SK-N-SH (cell line): ENCODE measurements at regions not wholly inside any gene's neighbourhood (a gene's known extent, or its start where the extent isn't known, plus 50 kb on each side); places are given as distances from the start of the nearest gene placed in this dataset.

ENCODE experiments used
- CTCF ChIA-PET: fragments of 300-600, 350-600 bp; formaldehyde crosslinking; extraction: SDS; loops from one replicate; lab custom pipeline; 2021; lab: Yijun Ruan, JAX
- POLR2A ChIA-PET: fragments of 350-600 bp; sonication (Branson Sonifier 250); formaldehyde crosslinking; extraction: SDS; loops from one replicate; lab custom pipeline; 2020; ENCODE audit warnings: antibody characterized with exemption, inconsistent platforms; lab: Yijun Ruan, JAX
- DNase-seq: peaks from one replicate; pipeline ENCODE4 v3.0.0; 2012
- H2AFZ ChIP-seq: fragments of 200-600 bp; sonication (generic); 2 replicates; pipeline ENCODE4 v1.8.1; 2016; ENCODE audit warnings: antibody characterized with exemption, mild to moderate bottlenecking, low read depth
- H3F3A ChIP-seq: fragments of 200-600 bp; sonication (generic); replicated peaks from 2 replicates; pipeline ENCODE3; 2016; ENCODE audit warnings: antibody characterized with exemption, mild to moderate bottlenecking; ENCODE audit not compliant: insufficient read depth
- H3K27ac ChIP-seq, 2 experiments: fragments of 200-500 bp in 1 of 2; fragments of 200-600 bp in 1 of 2; sonication (Bioruptor generic) in 1 of 2; sonication (generic), shearing (Covaris generic) in 1 of 2; 2 replicates each; pipeline versions ENCODE4 v1.5.1 to v1.6.1; 2014 to 2016; ENCODE audit warnings: low read depth in 2 of 2, inconsistent platforms in 1 of 2, low read length in 1 of 2, mild to moderate bottlenecking in 1 of 2, mixed read lengths in 1 of 2
- H3K27me3 ChIP-seq: fragments of 200-600 bp; sonication (generic), shearing (Covaris generic); 2 replicates; pipeline ENCODE4 v1.6.1; 2016; ENCODE audit warnings: mixed run types; ENCODE audit not compliant: insufficient read depth
- H3K36me3 ChIP-seq, 2 experiments: fragments of 200-500 bp in 1 of 2; fragments of 200-600 bp in 1 of 2; sonication (Bioruptor generic) in 1 of 2; sonication (generic) in 1 of 2; replicated peaks in 1 of 2; 2 replicates each; pipeline versions ENCODE3 to v1.5.1; 2014 to 2016; ENCODE audit warnings: low read length in 1 of 2, mild to moderate bottlenecking in 1 of 2; ENCODE audit not compliant: insufficient read depth in 2 of 2, control insufficient read depth in 1 of 2
- H3K4me1 ChIP-seq, 2 experiments: fragments of 200-500 bp in 1 of 2; fragments of 200-600 bp in 1 of 2; sonication (Bioruptor generic) in 1 of 2; sonication (generic), shearing (Covaris generic) in 1 of 2; 2 replicates each; pipeline versions ENCODE4 v1.5.1 to v1.6.1; 2014 to 2016; ENCODE audit warnings: low read depth in 1 of 2, low read length in 1 of 2, mixed run types in 1 of 2; ENCODE audit not compliant: insufficient read depth in 2 of 2, control insufficient read depth in 1 of 2
- H3K4me2 ChIP-seq: fragments of 200-600 bp; sonication (generic), shearing (Covaris generic); 2 replicates; pipeline ENCODE4 v1.6.1; 2017; ENCODE audit warnings: mixed run types
- H3K4me3 ChIP-seq, 2 experiments: fragments of 200-500 bp in 1 of 2; fragments of 200-600 bp in 1 of 2; sonication (Bioruptor generic) in 1 of 2; sonication (generic), shearing (Covaris generic) in 1 of 2; 2 replicates each; pipeline versions ENCODE4 v1.5.1 to v1.8.1; 2014 to 2016; ENCODE audit warnings: low read depth in 2 of 2, inconsistent platforms in 1 of 2, low read length in 1 of 2, mild to moderate bottlenecking in 1 of 2, mixed read lengths in 1 of 2, moderate library complexity in 1 of 2
- H3K79me2 ChIP-seq: fragments of 200-600 bp; sonication (generic); 2 replicates; pipeline ENCODE4 v1.8.1; 2017; ENCODE audit warnings: mild to moderate bottlenecking; ENCODE audit not compliant: insufficient read depth
- H3K9ac ChIP-seq: fragments of 200-600 bp; sonication (generic); 2 replicates; pipeline ENCODE4 v1.6.1; 2017; ENCODE audit warnings: mixed run types
- H3K9me2 ChIP-seq: fragments of 200-600 bp; sonication (generic); 2 replicates; pipeline ENCODE4 v1.6.1; 2017; ENCODE audit warnings: mixed run types
- H3K9me3 ChIP-seq: fragments of 200-600 bp; sonication (generic); 2 replicates; pipeline ENCODE4 v1.6.1; 2017; ENCODE audit warnings: mixed run types, mild to moderate bottlenecking, moderate library complexity
- H4K20me1 ChIP-seq: fragments of 200-600 bp; sonication (generic); 2 replicates; pipeline ENCODE4 v1.6.1; 2017; ENCODE audit warnings: mild to moderate bottlenecking, mixed run types; ENCODE audit not compliant: insufficient read depth
- FOSL2 ChIP-seq: IDR thresholded peaks from 2 replicates; pipeline ENCODE4 v1.4.0; 2012; ENCODE audit warnings: low read depth, mild to moderate bottlenecking, moderate library complexity, borderline replicate concordance
- FOXJ3 ChIP-seq: sonication (generic); formaldehyde crosslinking; IDR thresholded peaks from 2 replicates; pipeline ENCODE4 v1.5.1; 2020; ENCODE audit warnings: mild to moderate bottlenecking, missing genetic modification reagents
- GABPA ChIP-seq: IDR thresholded peaks from 2 replicates; pipeline ENCODE4 v1.4.0; 2012; ENCODE audit warnings: low read depth, mild to moderate bottlenecking
- JUND ChIP-seq: IDR thresholded peaks from 2 replicates; pipeline ENCODE4 v1.4.0; 2012
- MXI1 ChIP-seq: IDR thresholded peaks from 2 replicates; pipeline ENCODE4 v1.6.1; 2012; ENCODE audit warnings: mild to moderate bottlenecking, low read depth, low read length, improper control_type of control experiment
- NFIC ChIP-seq: IDR thresholded peaks from 2 replicates; pipeline ENCODE4 v1.4.0; 2012; ENCODE audit warnings: borderline replicate concordance
- PBX3 ChIP-seq: IDR thresholded peaks from 2 replicates; pipeline ENCODE4; 2012
- RFX5 ChIP-seq: IDR thresholded peaks from 2 replicates; pipeline ENCODE4 v1.6.1; 2012; ENCODE audit warnings: mild to moderate bottlenecking, improper control_type of control experiment, low read length
- RXRA ChIP-seq: IDR thresholded peaks from 2 replicates; pipeline ENCODE4 v1.4.0; 2012; ENCODE audit warnings: low read depth, mild to moderate bottlenecking, borderline replicate concordance
- SIN3A ChIP-seq: IDR thresholded peaks from 2 replicates; pipeline ENCODE4 v1.6.1; 2012; ENCODE audit warnings: low read depth, mild to moderate bottlenecking, low read length, moderate library complexity, borderline replicate concordance
- TAF1 ChIP-seq: IDR thresholded peaks from 2 replicates; pipeline ENCODE4 v1.6.1; 2012; ENCODE audit warnings: low read depth, mild to moderate bottlenecking, low read length, moderate library complexity, borderline replicate concordance
- TEAD4 ChIP-seq: IDR thresholded peaks from 2 replicates; pipeline ENCODE4 v1.4.0; 2012; ENCODE audit warnings: mild to moderate bottlenecking, borderline replicate concordance; ENCODE audit not compliant: insufficient read depth
- USF1 ChIP-seq: IDR thresholded peaks from 2 replicates; pipeline ENCODE4 v1.4.0; 2012; ENCODE audit warnings: low read depth, borderline replicate concordance
- YY1 ChIP-seq: IDR thresholded peaks from 2 replicates; pipeline ENCODE4 v1.4.0; 2012; ENCODE audit warnings: low read depth, mild to moderate bottlenecking
- WGBS: methylation state at CpG from one replicate; pipeline ENCODE4 v1.1.6; 2017; ENCODE audit warnings: low lambda C conversion rate; 5-methylcytosine and 5-hydroxymethylcytosine counted together
- TF ChIP-seq, protein P1 (sequence below): IDR thresholded peaks from 2 replicates; pipeline ENCODE4 v1.4.0; 2012; ENCODE audit warnings: low read depth
- TF ChIP-seq, protein P2 (sequence below): fragments of 200-600 bp; sonication (generic); IDR thresholded peaks from 2 replicates; pipeline ENCODE4 v1.6.1; 2017; ENCODE audit warnings: antibody characterized with exemption, mild to moderate bottlenecking, moderate library complexity
- TF ChIP-seq, protein P3 (sequence below): IDR thresholded peaks from 2 replicates; pipeline ENCODE4 v1.4.0; 2012; ENCODE audit warnings: low read depth, borderline replicate concordance

DNA sequence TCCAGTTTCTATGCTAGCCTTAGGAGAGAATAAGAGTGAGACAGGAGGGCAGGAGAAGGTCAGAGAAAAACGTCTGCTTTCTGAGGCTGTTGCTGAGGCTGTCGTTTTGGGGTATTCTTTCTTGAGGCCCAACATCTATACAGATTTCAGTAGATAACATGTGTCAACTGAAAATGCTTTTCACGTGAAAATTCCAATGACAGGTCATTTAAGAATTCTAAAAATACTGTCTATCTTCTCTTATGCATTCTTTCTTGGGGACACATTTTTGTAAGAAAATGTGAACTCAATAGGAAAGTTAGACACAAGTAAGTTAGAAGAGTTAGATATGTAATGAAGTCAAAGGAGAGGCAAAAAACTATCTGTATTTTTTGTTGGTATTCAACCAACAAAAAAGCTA is 150.8 kb downstream of the TGFB2 start:
- H3F3A ChIP-seq, result peaks cover 31% of the 10 kb centered on the region
- peaks cover 10 to 20% of the 10 kb centered on the region in 2 experiments for H3K4me1 ChIP-seq
- WGBS, result 50% methylated on average over 3 of the region's 3 CpGs
- H3K4me3 ChIP-seq, result no peak overlapping the region
- H3K9me3 ChIP-seq, result no peaks in the 10 kb centered on the region
- no peaks in the 10 kb centered on the region for H4K20me1 ChIP-seq
- no peaks in the 10 kb centered on the region for H3K79me2 ChIP-seq
- peak overlapping the region; percentile 78 to 97; a peak in 3 of 4 replicates for H3K27ac ChIP-seq
- no peaks in the 10 kb centered on the region for H3K9me2 ChIP-seq
- no peak overlapping the region for H2AFZ ChIP-seq
- no peak overlapping the region for H3K4me2 ChIP-seq
- ChIA-PET POLR2A (no interaction called here), CTCF (no interaction called here)
- H3K27me3 ChIP-seq, result no peaks in the 10 kb centered on the region
- TF ChIP-seq RFX5 (no peak), PBX3 (no peak), TAF1 (no peak), YY1 (no peak), FOSL2 (no peak), MXI1 (no peak), SIN3A (no peak), FOXJ3 (CRISPR knock-in tag) (no peak), NFIC (no peak), RXRA (no peak), USF1 (no peak)
- TF ChIP-seq, protein P1, sequence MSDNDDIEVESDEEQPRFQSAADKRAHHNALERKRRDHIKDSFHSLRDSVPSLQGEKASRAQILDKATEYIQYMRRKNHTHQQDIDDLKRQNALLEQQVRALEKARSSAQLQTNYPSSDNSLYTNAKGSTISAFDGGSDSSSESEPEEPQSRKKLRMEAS, result no peak
- H3K36me3 ChIP-seq, result no peaks in the 10 kb centered on the region
- DNase-seq, result no peak
- H3K9ac ChIP-seq, result peak overlapping the region; percentile 41; the same call in 1 of the 2 replicates

DNA sequence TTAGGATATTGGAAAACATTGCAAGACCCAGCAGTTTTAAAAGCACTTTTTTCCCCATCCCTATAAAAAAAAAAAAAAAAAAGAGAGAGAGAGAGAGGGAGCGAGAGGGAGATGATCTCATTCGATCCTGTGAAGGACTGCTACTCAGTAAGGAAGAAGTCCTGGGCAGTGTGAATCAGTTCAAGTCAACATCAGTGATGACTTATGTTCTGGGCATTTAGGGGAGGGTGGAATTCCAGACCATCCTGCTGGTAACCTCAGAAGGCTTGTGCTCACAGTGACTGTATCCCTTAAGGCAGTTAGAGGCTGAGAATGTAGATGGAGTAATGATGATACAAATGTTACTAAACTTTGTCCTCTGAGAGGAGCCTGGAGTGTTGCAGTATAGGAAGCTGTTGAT is 151.4 kb downstream of the TGFB2 start:
- H3K4me2 ChIP-seq, result peak overlapping the region; percentile 13; the same call in 1 of the 2 replicates
- ChIA-PET CTCF (no interaction called here), POLR2A (no interaction called here)
- H4K20me1 ChIP-seq, result no peaks in the 10 kb centered on the region
- H3K79me2 ChIP-seq, result no peaks in the 10 kb centered on the region
- H3K9ac ChIP-seq, result peak overlapping the region; percentile 70; the same call in 1 of the 2 replicates
- H3K27me3 ChIP-seq, result no peaks in the 10 kb centered on the region
- peaks cover 31% of the 10 kb centered on the region for H3F3A ChIP-seq
- H3K9me3 ChIP-seq, result no peaks in the 10 kb centered on the region
- no peaks in the 10 kb centered on the region for H3K36me3 ChIP-seq
- 16% methylated on average over 2 of the region's 2 CpGs for WGBS
- H3K27ac ChIP-seq, result peak overlapping the region; percentile 94 to 97; a peak in 3 of 4 replicates
- DNase-seq, result no peak
- no peak overlapping the region for H3K4me3 ChIP-seq
- H3K9me2 ChIP-seq, result no peaks in the 10 kb centered on the region
- peaks cover 10 to 20% of the 10 kb centered on the region in 2 experiments for H3K4me1 ChIP-seq
- H2AFZ ChIP-seq, result no peak overlapping the region
- TF ChIP-seq TAF1 (peak; percentile 57; the same call in 1 of the 2 replicates), PBX3 (peak; percentile 94), TEAD4 (peak; percentile 98), RXRA (peak; percentile 86; the same call in 1 of the 2 replicates), GABPA (no peak), JUND (peak; percentile 97)
- TF ChIP-seq, protein P2, sequence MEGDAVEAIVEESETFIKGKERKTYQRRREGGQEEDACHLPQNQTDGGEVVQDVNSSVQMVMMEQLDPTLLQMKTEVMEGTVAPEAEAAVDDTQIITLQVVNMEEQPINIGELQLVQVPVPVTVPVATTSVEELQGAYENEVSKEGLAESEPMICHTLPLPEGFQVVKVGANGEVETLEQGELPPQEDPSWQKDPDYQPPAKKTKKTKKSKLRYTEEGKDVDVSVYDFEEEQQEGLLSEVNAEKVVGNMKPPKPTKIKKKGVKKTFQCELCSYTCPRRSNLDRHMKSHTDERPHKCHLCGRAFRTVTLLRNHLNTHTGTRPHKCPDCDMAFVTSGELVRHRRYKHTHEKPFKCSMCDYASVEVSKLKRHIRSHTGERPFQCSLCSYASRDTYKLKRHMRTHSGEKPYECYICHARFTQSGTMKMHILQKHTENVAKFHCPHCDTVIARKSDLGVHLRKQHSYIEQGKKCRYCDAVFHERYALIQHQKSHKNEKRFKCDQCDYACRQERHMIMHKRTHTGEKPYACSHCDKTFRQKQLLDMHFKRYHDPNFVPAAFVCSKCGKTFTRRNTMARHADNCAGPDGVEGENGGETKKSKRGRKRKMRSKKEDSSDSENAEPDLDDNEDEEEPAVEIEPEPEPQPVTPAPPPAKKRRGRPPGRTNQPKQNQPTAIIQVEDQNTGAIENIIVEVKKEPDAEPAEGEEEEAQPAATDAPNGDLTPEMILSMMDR, result no peak
- TF ChIP-seq, protein P1, result peak; percentile 85
- TF ChIP-seq, protein P3, sequence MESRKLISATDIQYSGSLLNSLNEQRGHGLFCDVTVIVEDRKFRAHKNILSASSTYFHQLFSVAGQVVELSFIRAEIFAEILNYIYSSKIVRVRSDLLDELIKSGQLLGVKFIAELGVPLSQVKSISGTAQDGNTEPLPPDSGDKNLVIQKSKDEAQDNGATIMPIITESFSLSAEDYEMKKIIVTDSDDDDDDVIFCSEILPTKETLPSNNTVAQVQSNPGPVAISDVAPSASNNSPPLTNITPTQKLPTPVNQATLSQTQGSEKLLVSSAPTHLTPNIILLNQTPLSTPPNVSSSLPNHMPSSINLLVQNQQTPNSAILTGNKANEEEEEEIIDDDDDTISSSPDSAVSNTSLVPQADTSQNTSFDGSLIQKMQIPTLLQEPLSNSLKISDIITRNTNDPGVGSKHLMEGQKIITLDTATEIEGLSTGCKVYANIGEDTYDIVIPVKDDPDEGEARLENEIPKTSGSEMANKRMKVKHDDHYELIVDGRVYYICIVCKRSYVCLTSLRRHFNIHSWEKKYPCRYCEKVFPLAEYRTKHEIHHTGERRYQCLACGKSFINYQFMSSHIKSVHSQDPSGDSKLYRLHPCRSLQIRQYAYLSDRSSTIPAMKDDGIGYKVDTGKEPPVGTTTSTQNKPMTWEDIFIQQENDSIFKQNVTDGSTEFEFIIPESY, result peak; percentile 82
